ENCODE measurements at regions not wholly inside any gene's neighbourhood (a gene's known extent, or its start where the extent isn't known, plus 50 kb on each side); places are given as distances from the start of the nearest gene placed in this dataset.

DNA sequence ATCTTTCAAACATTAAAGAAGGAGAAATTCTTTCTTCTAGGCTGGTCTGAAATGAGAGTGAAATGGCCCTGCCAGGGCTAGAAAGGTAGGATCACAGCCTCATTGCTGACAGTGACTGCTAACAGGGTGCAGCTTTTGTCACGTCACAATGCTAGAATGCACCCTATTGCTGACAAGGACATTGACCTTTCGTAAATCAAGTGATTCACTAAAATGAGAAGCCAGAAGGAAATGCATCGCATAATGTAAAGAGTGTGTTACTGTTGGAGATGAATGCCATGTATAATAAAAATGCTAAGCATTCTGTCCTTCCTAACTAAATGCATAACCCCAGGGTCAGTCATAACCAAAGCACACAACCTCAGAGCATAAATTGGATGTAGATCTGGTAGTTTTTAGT lies 732.9 kb downstream of the TDRD15 start:
- H3K79me2 ChIP-seq (ENCODE audit: insufficient read depth, low read length) = no peaks in the 10 kb centered on the region
- no peaks in the 10 kb centered on the region for H3K27me3 ChIP-seq (ENCODE audit: low read length)
- H3K9me2 ChIP-seq (replicated peaks; ENCODE audit: insufficient read depth, low read length) = no peaks in the 10 kb centered on the region
- H2AFZ ChIP-seq (ENCODE audit: low read depth, low read length, severe bottlenecking) = no peak overlapping the region
- no peaks in the 10 kb centered on the region for H3K36me3 ChIP-seq (ENCODE audit: low read length)
- no peaks in the 10 kb centered on the region for H3F3A ChIP-seq (ENCODE audit: insufficient read depth)
- H3K27ac ChIP-seq (ENCODE audit: low read depth, low read length) = no peak overlapping the region
- no peaks in the 10 kb centered on the region for H3K9me3 ChIP-seq (ENCODE audit: insufficient read depth, low read length)
- TF ChIP-seq, protein P1, sequence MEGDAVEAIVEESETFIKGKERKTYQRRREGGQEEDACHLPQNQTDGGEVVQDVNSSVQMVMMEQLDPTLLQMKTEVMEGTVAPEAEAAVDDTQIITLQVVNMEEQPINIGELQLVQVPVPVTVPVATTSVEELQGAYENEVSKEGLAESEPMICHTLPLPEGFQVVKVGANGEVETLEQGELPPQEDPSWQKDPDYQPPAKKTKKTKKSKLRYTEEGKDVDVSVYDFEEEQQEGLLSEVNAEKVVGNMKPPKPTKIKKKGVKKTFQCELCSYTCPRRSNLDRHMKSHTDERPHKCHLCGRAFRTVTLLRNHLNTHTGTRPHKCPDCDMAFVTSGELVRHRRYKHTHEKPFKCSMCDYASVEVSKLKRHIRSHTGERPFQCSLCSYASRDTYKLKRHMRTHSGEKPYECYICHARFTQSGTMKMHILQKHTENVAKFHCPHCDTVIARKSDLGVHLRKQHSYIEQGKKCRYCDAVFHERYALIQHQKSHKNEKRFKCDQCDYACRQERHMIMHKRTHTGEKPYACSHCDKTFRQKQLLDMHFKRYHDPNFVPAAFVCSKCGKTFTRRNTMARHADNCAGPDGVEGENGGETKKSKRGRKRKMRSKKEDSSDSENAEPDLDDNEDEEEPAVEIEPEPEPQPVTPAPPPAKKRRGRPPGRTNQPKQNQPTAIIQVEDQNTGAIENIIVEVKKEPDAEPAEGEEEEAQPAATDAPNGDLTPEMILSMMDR (IDR thresholded peaks at IDR 0.05; ENCODE audit: insufficient read depth, low read length, poor library complexity, severe bottlenecking) = no peak
- TF ChIP-seq EZH2phosphoT487 (conservative IDR thresholded peaks at IDR 0.05; ENCODE audit: low read length) = no peak
- H3K9ac ChIP-seq (ENCODE audit: low read length) = no peak overlapping the region
- H3K4me3 ChIP-seq (ENCODE audit: insufficient read depth, low read length, poor library complexity, severe bottlenecking) = no peak overlapping the region
- no peaks in the 10 kb centered on the region for H4K20me1 ChIP-seq (ENCODE audit: low read depth, low read length)
- no peak overlapping the region for H3K4me2 ChIP-seq (ENCODE audit: low read depth, low read length, poor library complexity, severe bottlenecking)

DNA sequence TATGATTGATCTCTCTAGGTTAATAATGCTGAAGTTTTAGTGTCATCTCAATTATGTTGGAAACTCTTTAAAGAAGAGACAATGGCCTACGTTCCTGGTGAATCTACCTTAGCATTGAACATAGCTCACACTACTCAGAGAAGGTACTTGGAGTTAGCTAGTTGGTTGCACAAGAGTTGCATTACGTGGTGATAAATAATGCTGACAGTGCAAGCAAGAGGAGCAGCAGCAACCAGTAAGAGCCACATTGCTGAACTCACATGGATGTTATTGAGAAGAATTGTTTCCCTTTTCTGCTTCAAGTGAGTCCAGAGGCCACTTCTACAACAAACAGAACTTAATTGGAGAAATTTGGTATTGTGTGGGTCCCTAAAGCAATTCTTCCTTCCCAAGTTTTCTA lies 737.1 kb downstream of the TDRD15 start:
- no peak overlapping the region for H3K9ac ChIP-seq (ENCODE audit: low read length)
- H4K20me1 ChIP-seq (ENCODE audit: low read depth, low read length) = no peaks in the 10 kb centered on the region
- H3K4me2 ChIP-seq (ENCODE audit: low read depth, low read length, poor library complexity, severe bottlenecking) = no peak overlapping the region
- H3K36me3 ChIP-seq (ENCODE audit: low read length) = no peaks in the 10 kb centered on the region
- H3K9me2 ChIP-seq (replicated peaks; ENCODE audit: insufficient read depth, low read length) = no peaks in the 10 kb centered on the region
- TF ChIP-seq EZH2phosphoT487 (conservative IDR thresholded peaks at IDR 0.05; ENCODE audit: low read length) = no peak
- TF ChIP-seq, protein P1 (IDR thresholded peaks at IDR 0.05; ENCODE audit: insufficient read depth, low read length, poor library complexity, severe bottlenecking) = no peak
- H3K27ac ChIP-seq (ENCODE audit: low read depth, low read length) = no peak overlapping the region
- H3K79me2 ChIP-seq (ENCODE audit: insufficient read depth, low read length) = no peaks in the 10 kb centered on the region
- H3F3A ChIP-seq (ENCODE audit: insufficient read depth) = no peaks in the 10 kb centered on the region
- no peak overlapping the region for H3K4me3 ChIP-seq (ENCODE audit: insufficient read depth, low read length, poor library complexity, severe bottlenecking)
- H2AFZ ChIP-seq (ENCODE audit: low read depth, low read length, severe bottlenecking) = no peak overlapping the region
- H3K27me3 ChIP-seq (ENCODE audit: low read length) = no peaks in the 10 kb centered on the region
- H3K9me3 ChIP-seq (ENCODE audit: insufficient read depth, low read length) = no peaks in the 10 kb centered on the region

DNA sequence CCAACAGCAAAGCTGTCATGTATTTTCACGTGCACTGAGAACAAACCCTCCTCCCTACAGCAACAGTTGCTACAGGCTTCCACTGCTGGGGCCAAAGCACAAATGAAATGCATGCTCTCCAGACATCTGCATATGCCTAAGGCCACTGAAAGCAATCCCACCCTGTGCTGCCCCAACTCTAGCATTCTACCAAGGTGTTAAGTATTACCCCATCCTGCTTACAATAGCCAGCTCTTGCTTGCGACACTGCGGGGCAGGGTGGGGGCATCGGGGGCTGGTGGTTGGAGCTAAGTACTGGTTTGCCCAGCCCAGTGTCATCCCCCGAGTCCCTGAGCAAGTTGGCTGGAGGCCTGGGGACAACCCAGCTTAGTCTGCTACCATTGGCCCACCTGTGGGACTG lies 742.5 kb downstream of the TDRD15 start:
- Histone ChIP-seq H3K36me3 (ENCODE audit: low read length) (no peaks in the 10 kb centered on the region), H3K9me2 (replicated peaks; ENCODE audit: insufficient read depth, low read length) (no peaks in the 10 kb centered on the region), H3K9ac (ENCODE audit: low read length) (no peak overlapping the region), H3K4me3 (ENCODE audit: insufficient read depth, low read length, poor library complexity, severe bottlenecking) (no peak overlapping the region), H2AFZ (ENCODE audit: low read depth, low read length, severe bottlenecking) (no peak overlapping the region), H3F3A (ENCODE audit: insufficient read depth) (no peaks in the 10 kb centered on the region), H3K27me3 (ENCODE audit: low read length) (no peaks in the 10 kb centered on the region), H3K9me3 (ENCODE audit: insufficient read depth, low read length) (no peaks in the 10 kb centered on the region), H4K20me1 (ENCODE audit: low read depth, low read length) (no peaks in the 10 kb centered on the region), H3K4me2 (ENCODE audit: low read depth, low read length, poor library complexity, severe bottlenecking) (no peak overlapping the region), H3K79me2 (ENCODE audit: insufficient read depth, low read length) (no peaks in the 10 kb centered on the region), H3K27ac (ENCODE audit: low read depth, low read length) (no peak overlapping the region)
- TF ChIP-seq EZH2phosphoT487 (conservative IDR thresholded peaks at IDR 0.05; ENCODE audit: low read length) = no peak
- TF ChIP-seq, protein P1 (IDR thresholded peaks at IDR 0.05; ENCODE audit: insufficient read depth, low read length, poor library complexity, severe bottlenecking) = no peak
